ENCODE measurements at regions not wholly inside any gene's neighbourhood (a gene's known extent, or its start where the extent isn't known, plus 50 kb on each side); places are given as distances from the start of the nearest gene placed in this dataset.

- no peak for DNase-seq (ENCODE audit: extremely low read depth in 1 of 4, low spot score in 3 of 4)
- no peak overlapping the region for H2AFZ ChIP-seq (ENCODE audit: low read depth, low read length)
- H3K79me2 ChIP-seq (ENCODE audit: control insufficient read depth, insufficient read depth, low read length): no peaks in the 10 kb centered on the region
- no peak overlapping the region for H3K4me2 ChIP-seq (ENCODE audit: insufficient read depth, low read length)
- H3K9me3 ChIP-seq (replicated peaks; ENCODE audit: control insufficient read depth, insufficient read depth, low read depth, low read length): no peaks in the 10 kb centered on the region
- no peaks in the 10 kb centered on the region for H3K9me1 ChIP-seq (ENCODE audit: control insufficient read depth, insufficient read depth, low read length)
- no TSS peak for BruUV-seq (replicated peaks)
- no peak overlapping the region for H3K27ac ChIP-seq (ENCODE audit: extremely low read depth, low read depth, low read length)
- no peaks in the 10 kb centered on the region for H3K27me3 ChIP-seq (ENCODE audit: control insufficient read depth in 2 of 2, insufficient read depth in 2 of 2, low read length in 2 of 2)
- H3K4me1 ChIP-seq (replicated peaks in 1 of 2; ENCODE audit: control insufficient read depth in 2 of 2, insufficient read depth in 2 of 2, low read length in 2 of 2): no peaks in the 10 kb centered on the region
- H3K4me3 ChIP-seq: no peak overlapping the region
- ChIA-PET CTCF (ENCODE audit: low intra/inter-chr PET ratio) (no interaction called here), POLR2A (no interaction called here)
- intact Hi-C loops (cut with micrococcal nuclease): no loop called here
- FAIRE-seq: no peak
- WGBS (ENCODE audit: insufficient coverage, low coverage, missing lambda C conversion rate): 0% methylated on average over 3 of the region's 3 CpGs
- no peak overlapping the region for H3K9ac ChIP-seq (ENCODE audit: insufficient read depth in 1 of 2, low read depth in 2 of 2, low read length in 2 of 2)
- ATAC-seq: no peak
- no peaks in the 10 kb centered on the region for H4K20me1 ChIP-seq (replicated peaks; ENCODE audit: control insufficient read depth, insufficient read depth, low read length)
- no peaks in the 10 kb centered on the region for H3K36me3 ChIP-seq (ENCODE audit: control insufficient read depth, insufficient read depth, low read length)
- in situ Hi-C loops (cut with MboI): no loop called here
- TF ChIP-seq ZNF766 (CRISPR knock-in tag; conservative IDR thresholded peaks at IDR 0.05) (no peak), ZBTB5 (IDR thresholded peaks at IDR 0.05) (no peak), HNRNPLL (IDR thresholded peaks at IDR 0.05; ENCODE audit: low read depth, low read length, poor library complexity, severe bottlenecking) (no peak), ZNF609 (CRISPR knock-in tag; IDR thresholded peaks at IDR 0.05; ENCODE audit: borderline replicate concordance) (no peak), CC2D1A (IDR thresholded peaks at IDR 0.05) (no peak), ZNF280A (IDR thresholded peaks at IDR 0.05; ENCODE audit: low read depth, partially characterized antibody) (no peak), POLR2AphosphoS5 (IDR thresholded peaks at IDR 0.05; ENCODE audit: control insufficient read depth, insufficient read depth, low read depth, low read length) (no peak), SPI1 (IDR thresholded peaks at IDR 0.05; ENCODE audit: borderline replicate concordance, low read depth, low read length) (no peak), DDX20 (tag; IDR thresholded peaks at IDR 0.05; ENCODE audit: low read depth) (no peak), KDM4B (IDR thresholded peaks at IDR 0.05; ENCODE audit: borderline replicate concordance in 2 of 2, low read depth in 1 of 2) (no peak), ZNF75A (CRISPR knock-in tag; IDR thresholded peaks at IDR 0.05) (no peak), HIVEP1 (CRISPR knock-in tag; IDR thresholded peaks at IDR 0.05) (no peak), ZBTB33 (CRISPR knock-in tag; IDR thresholded peaks at IDR 0.05) (no peak)
Observed at GRCh38 chr2:212732860-212733259, 194.3 kb upstream of the ERBB4 start.

Data from K562 (cell line).